Right hindlimb (tissue), 1 donor: ENCODE measurements at regions not wholly inside any gene's neighbourhood (a gene's known extent, or its start where the extent isn't known, plus 50 kb on each side); places are given as distances from the start of the nearest gene placed in this dataset.

Source experiments
- DNase-seq: peaks from one replicate; pipeline ENCODE4 v3.0.0-alpha.2; 2018

GRCh38 chr17:52837492-52837891, 679.0 kb upstream of the CA10 start:
- DNase-seq = peak; percentile 25

- no peak for DNase-seq
Measured at GRCh38 chr17:52831536-52831935, 673.0 kb upstream of the CA10 start.

GRCh38 chr17:52828621-52829020, 670.1 kb upstream of the CA10 start:
- DNase-seq = no peak

GRCh38 chr17:52827526-52827925, 669.0 kb upstream of the CA10 start:
- DNase-seq = no peak

GRCh38 chr17:52824542-52824941, 666.0 kb upstream of the CA10 start:
- no peak for DNase-seq

GRCh38 chr17:52823155-52823554, 664.6 kb upstream of the CA10 start:
- no peak for DNase-seq

GRCh38 chr17:52790359-52790955, 631.9 kb upstream of the CA10 start:
- DNase-seq = peak; percentile 21

GRCh38 chr17:52789829-52790228, 631.3 kb upstream of the CA10 start:
- no peak for DNase-seq

GRCh38 chr17:52776234-52776633, 617.7 kb upstream of the CA10 start:
- DNase-seq = no peak

- DNase-seq = no peak
Measured at GRCh38 chr17:52762794-52763167, 604.3 kb upstream of the CA10 start.

GRCh38 chr17:52762147-52762793, 603.8 kb upstream of the CA10 start:
- DNase-seq = no peak

- no peak for DNase-seq
Measured at GRCh38 chr17:52759864-52760263, 601.4 kb upstream of the CA10 start.

GRCh38 chr17:52758481-52758880, 600.0 kb upstream of the CA10 start:
- no peak for DNase-seq

- no peak for DNase-seq
Measured at GRCh38 chr17:52756746-52757145, 598.2 kb upstream of the CA10 start.

- DNase-seq = no peak
Measured at GRCh38 chr17:52754838-52755237, 596.3 kb upstream of the CA10 start.

- no peak for DNase-seq
Measured at GRCh38 chr17:52751051-52751450, 592.5 kb upstream of the CA10 start.

GRCh38 chr17:52744179-52744578, 585.7 kb upstream of the CA10 start:
- DNase-seq = no peak

- no peak for DNase-seq
Measured at GRCh38 chr17:52740006-52740405, 581.5 kb upstream of the CA10 start.

GRCh38 chr17:52738791-52739190, 580.3 kb upstream of the CA10 start:
- no peak for DNase-seq

- DNase-seq = no peak
Measured at GRCh38 chr17:52737071-52737470, 578.6 kb upstream of the CA10 start.

GRCh38 chr17:52732841-52733240, 574.3 kb upstream of the CA10 start:
- no peak for DNase-seq

- no peak for DNase-seq
Measured at GRCh38 chr17:52724578-52724977, 566.1 kb upstream of the CA10 start.

GRCh38 chr17:52721910-52722309, 563.4 kb upstream of the CA10 start:
- DNase-seq = no peak

- no peak for DNase-seq
Measured at GRCh38 chr17:52710363-52710901, 551.9 kb upstream of the CA10 start.

- DNase-seq = peak; percentile 14
Measured at GRCh38 chr17:52709724-52710123, 551.2 kb upstream of the CA10 start.
